GM12865 (cell line): ENCODE measurements at regions not wholly inside any gene's neighbourhood (a gene's known extent, or its start where the extent isn't known, plus 50 kb on each side); places are given as distances from the start of the nearest gene placed in this dataset.
"Not testable (repeated sequence)": the region's sequence is repeated elsewhere in the genome, so short reads cannot be mapped to it uniquely, and the experiment has no call there.

ENCODE experiments used
- DNase-seq: peaks from one replicate; pipeline ENCODE4 v3.0.0; 2010; ENCODE audit warnings: low read depth
- H3K4me3 ChIP-seq: 2 replicates; pipeline ENCODE4 v1.5.1; 2011; ENCODE audit warnings: mild to moderate bottlenecking, low read depth, low read length, control low read depth
- TF ChIP-seq, protein P1 (sequence below): IDR thresholded peaks from 2 replicates; pipeline ENCODE4 v1.5.1; 2011; ENCODE audit warnings: low read length, control low read depth, low read depth, inconsistent platforms; ENCODE audit not compliant: insufficient read depth; ENCODE audit errors: missing control alignments

DNA sequence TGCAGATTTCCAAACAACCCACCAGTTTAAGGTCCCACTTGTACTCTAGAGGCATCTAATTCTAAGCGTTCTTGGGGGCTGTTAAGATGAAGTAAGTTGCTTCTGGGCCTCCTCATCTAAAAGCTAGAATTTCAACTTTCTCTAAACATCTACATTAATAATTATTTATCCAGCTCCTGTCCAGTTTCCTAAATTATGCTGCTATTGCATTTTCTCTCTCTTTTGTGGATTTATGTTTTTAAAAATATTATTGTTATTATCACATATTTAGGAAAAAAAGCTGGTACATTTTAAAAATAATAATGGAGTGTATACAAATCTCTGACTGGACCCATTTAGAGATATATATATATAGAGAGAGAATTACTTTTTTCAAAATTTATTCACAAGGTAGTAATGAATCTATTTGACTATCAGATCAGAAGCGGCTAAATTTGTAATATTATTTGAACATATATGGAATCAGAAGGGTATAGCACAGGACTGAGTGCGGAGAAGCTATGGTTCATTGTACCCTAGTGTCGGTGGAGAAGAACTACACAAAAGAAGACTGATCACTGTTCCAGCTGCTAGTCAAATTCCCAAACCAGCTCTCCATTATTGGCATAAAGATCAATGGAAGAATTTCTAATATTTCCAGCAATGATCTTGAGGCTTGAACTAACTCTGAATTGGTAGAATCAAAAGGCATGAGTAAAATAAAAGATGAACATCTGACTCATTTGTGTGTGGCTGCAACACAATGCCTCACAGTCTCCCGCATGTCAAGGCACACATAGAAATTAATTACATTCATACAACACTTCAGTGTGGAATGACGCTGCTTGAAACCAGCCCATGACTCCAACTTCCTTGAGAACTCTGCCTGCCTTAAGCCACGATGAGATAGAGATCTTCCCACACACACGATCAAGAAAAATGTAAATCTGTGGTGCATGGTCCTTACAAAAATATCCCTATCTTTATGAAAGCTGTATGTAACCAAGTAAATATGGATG is 433.4 kb upstream of the OR4E1 start:
- DNase-seq, result no peak
- H3K4me3 ChIP-seq, result no peak overlapping the region
- TF ChIP-seq, protein P1, sequence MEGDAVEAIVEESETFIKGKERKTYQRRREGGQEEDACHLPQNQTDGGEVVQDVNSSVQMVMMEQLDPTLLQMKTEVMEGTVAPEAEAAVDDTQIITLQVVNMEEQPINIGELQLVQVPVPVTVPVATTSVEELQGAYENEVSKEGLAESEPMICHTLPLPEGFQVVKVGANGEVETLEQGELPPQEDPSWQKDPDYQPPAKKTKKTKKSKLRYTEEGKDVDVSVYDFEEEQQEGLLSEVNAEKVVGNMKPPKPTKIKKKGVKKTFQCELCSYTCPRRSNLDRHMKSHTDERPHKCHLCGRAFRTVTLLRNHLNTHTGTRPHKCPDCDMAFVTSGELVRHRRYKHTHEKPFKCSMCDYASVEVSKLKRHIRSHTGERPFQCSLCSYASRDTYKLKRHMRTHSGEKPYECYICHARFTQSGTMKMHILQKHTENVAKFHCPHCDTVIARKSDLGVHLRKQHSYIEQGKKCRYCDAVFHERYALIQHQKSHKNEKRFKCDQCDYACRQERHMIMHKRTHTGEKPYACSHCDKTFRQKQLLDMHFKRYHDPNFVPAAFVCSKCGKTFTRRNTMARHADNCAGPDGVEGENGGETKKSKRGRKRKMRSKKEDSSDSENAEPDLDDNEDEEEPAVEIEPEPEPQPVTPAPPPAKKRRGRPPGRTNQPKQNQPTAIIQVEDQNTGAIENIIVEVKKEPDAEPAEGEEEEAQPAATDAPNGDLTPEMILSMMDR, result no peak

DNA sequence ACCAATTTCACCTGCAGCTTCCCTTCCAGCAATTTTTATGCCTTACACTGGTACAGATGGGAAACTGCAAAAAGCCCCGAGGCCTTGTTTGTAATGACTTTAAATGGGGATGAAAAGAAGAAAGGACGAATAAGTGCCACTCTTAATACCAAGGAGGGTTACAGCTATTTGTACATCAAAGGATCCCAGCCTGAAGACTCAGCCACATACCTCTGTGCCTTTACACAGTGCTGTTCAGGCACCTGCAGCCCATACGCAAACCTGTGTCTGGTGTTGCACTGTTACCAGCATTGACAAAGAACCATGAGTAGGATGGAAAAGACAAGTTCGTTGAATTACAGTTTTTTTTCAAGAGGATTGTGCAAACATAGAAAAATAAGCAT is 432.0 kb upstream of the OR4E1 start:
- DNase-seq, result no peak
- no peak overlapping the region for H3K4me3 ChIP-seq
- TF ChIP-seq, protein P1, result no peak

DNA sequence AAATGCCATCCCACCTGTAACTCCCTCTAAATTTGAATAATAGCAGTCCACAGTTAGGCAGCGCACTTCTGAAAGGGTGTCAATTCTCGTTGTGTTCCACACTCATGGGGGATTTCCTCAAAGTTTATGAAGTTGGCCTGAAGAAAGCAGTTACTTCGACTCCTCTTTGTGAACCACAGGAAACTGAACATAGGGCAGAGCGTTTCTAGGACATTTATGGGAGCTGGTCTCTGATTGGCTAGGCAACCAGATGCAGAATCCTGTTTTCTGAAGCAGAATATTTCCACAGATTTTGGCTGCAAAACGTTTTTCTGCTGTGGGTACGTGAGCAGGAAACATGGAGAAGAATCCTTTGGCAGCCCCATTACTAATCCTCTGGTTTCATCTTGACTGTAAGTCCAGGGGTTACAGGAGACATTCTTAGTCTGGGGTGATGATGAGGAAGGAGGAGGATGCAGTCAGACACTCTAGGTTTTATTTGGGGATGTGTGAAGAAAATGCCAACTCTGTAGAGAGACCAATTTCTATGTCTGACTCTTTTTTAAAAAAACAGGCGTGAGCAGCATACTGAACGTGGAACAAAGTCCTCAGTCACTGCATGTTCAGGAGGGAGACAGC is 431.5 kb upstream of the OR4E1 start:
- no peak overlapping the region for H3K4me3 ChIP-seq
- TF ChIP-seq, protein P1, result no peak
- DNase-seq, result no peak

- not testable (repeated sequence) for DNase-seq, H3K4me3 ChIP-seq
These were observed 427.1 kb upstream of the OR4E1 start for GRCh38 chr14:22100764-22101120.

DNA sequence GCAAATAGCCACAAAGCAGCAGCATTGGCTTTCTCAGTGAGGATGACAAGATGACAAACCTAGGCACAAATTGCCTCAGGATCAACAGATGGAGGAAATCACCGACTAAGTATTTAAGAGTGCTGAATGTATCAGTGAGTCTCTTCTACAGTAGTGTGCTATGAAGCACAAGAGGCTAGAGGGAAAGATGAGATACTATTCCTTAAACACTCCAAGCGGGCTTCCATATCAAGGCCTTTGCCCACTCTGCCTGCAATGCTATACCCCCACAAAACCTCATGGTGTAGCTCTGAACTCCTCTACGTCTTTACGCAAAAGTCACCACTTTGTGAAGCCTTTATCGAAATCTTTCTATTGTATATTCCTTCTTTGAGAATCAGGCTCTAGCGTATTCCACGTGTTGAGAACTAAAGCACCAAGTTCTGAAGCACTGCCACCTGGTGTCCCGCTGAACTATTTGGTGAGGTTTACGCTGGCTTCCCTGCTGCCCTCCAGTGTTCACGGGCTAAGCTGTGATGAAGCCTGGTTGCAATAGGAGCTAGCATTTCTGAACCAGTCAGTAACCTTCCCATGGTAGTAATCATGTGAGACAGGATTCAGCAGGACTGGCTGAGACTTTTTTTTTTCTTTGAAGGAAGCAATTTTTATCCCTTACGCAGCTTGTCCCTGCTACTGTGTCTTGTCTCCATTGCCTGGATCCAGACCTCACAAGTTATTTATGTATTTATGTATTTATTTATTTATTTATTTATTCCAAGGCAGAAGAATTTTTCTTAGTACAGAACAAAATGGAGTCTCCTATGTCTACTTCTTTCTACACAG is 426.5 kb upstream of the OR4E1 start:
- no peak overlapping the region for H3K4me3 ChIP-seq
- TF ChIP-seq, protein P1, result peak; percentile 54
- DNase-seq, result peak; percentile 69

DNA sequence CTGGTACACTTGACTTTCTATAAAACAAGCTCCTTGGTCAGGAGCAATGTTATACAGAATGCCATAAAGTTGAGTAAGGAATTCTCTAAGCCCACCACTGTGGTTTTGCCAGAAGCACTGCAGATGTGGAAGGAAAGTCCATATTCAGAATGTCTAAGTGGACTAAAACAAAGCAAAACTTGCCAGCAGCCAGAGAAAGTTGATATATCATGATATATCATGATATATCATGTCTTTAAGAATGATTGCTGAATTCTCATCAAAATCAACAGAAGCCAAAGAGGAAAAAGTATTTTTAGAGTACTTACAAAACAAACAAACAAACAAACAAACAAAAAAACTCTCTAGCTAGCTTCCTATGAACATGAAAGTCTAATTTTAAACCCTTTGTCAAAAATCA is 424.8 kb upstream of the OR4E1 start:
- no peak for DNase-seq
- TF ChIP-seq, protein P1, result no peak
- no peak overlapping the region for H3K4me3 ChIP-seq
